IPS-18c (cell line): ENCODE measurements at regions not wholly inside any gene's neighbourhood (a gene's known extent, or its start where the extent isn't known, plus 50 kb on each side); places are given as distances from the start of the nearest gene placed in this dataset.

Experiments
- H3K4me3 ChIP-seq: 2 replicates; pipeline ENCODE4 v1.7.0; 2013; ENCODE audit warnings: low read depth, mild to moderate bottlenecking, low read length, moderate library complexity; ENCODE audit not compliant: insufficient read depth
- H3K9me3 ChIP-seq: one replicate; pipeline ENCODE4 v1.6.1; 2013; ENCODE audit warnings: mild to moderate bottlenecking, low read length, moderate library complexity; ENCODE audit not compliant: control insufficient read depth, insufficient read depth

DNA sequence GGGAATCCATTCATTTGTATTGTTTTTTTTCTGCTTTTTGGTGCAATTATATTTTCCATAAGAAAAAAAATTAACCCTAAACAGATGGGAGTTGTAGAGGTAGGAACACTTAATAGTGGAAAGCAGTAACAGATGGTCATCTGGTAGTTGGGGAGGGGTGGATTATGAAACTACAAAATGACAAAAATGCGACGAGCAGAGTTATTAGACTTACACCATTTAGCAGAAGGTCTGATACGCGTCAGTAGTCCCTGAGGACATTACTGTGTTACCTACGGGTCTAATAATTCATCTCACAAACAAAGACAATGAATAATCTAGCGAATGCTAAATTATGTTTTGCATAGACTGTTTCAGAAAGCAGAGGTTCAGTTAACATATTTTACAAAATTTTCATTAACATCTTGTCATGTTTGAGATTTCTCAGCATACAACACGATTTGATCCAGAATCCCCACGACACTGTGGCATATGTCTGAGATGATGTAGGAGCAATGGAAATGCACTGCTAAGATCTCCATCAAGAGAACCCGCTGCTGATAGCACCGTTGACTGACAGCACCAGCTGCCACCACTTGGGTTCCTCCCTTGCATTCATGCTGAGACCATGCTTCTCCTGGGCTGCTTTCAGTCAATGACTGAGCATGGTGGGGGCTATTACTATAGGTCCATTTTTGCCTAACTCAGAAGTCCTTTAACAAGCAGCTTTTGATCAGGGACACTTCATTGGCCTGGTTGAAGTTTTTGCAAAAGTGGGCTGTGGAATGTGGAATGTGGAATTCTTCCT lies 182.2 kb upstream of the CPHXL start:
- Histone ChIP-seq H3K9me3 (no peaks in the 10 kb centered on the region), H3K4me3 (no peak overlapping the region)

DNA sequence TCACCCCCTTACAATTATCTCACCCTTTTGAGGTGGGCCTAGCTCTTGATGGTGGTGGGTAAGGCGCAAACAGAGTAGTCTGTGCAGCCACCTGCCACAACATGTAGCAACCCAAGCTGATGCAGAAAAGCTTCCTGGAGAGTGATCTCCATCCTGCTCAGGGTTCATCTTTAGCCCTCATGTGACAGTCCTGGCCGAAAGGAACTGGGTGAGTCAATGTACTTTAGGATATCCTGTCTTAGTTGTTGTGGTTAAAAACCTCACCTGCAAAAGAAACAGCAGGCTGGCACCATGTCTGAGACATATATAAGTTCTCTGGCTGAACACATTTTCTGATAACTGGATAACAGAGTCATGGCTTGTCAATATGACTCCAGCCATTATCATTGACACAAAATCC lies 183.5 kb upstream of the CPHXL start:
- no peak overlapping the region for H3K4me3 ChIP-seq
- H3K9me3 ChIP-seq: no peaks in the 10 kb centered on the region

- Histone ChIP-seq H3K4me3 (no peak overlapping the region), H3K9me3 (no peaks in the 10 kb centered on the region)
Observed at GRCh38 chr16:75911896-75912295, 185.6 kb upstream of the CPHXL start.

DNA sequence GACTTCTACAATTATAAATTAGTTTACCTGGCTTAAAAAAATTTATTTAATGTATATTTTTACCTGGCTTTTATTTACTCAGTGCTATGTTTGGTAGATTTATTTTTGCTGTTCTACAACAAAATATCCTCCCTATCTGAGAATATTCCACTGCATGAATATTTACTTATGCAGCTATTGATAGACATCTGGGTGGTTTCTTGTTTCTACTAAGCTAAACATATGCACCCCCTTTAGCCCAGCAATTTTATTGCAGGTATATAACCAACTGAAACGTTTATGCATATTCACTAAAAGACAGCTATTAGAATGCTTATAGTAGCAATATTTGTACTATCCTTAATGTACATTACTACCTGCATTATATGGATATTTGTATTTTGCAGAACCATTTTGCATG lies 187.7 kb upstream of the CPHXL start:
- no peak overlapping the region for H3K4me3 ChIP-seq

GRCh38 chr16:75916451-75916850 lies 190.2 kb upstream of the CPHXL start:
- H3K9me3 ChIP-seq: no peaks in the 10 kb centered on the region
- H3K4me3 ChIP-seq: no peak overlapping the region

More for the DNA sequence above, 187.7 kb upstream of the CPHXL start:
- no peaks in the 10 kb centered on the region for H3K9me3 ChIP-seq

DNA sequence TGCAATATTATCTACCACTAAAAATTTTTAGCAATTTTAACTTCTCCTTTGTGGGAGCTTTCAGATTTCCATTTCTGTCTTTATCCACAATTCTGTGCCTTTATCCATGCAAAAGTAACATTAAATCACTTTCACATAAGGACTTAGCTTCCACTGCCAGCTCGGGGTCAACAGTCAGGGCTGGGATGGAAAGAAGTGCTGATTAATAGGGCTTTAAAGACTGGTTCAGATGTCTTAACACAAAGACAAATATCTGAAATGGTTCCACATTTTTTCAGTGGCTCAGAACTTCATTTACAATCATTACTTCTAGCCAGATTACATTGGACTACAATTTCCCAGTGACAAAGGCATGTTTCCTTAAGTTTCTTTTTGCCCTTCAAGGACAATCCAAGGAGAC lies 191.8 kb upstream of the CPHXL start:
- no peak overlapping the region for H3K4me3 ChIP-seq
- H3K9me3 ChIP-seq: no peaks in the 10 kb centered on the region

GRCh38 chr16:75919664-75920063 lies 193.4 kb upstream of the CPHXL start:
- Histone ChIP-seq H3K4me3 (no peak overlapping the region), H3K9me3 (no peaks in the 10 kb centered on the region)

- Histone ChIP-seq H3K9me3 (no peaks in the 10 kb centered on the region), H3K4me3 (no peak overlapping the region)
Observed at GRCh38 chr16:75921281-75921680, 195.0 kb upstream of the CPHXL start.

- Histone ChIP-seq H3K4me3 (no peak overlapping the region), H3K9me3 (no peaks in the 10 kb centered on the region)
Observed at GRCh38 chr16:75922250-75922649, 196.0 kb upstream of the CPHXL start.

GRCh38 chr16:75924397-75924796 lies 198.1 kb upstream of the CPHXL start:
- Histone ChIP-seq H3K9me3 (no peaks in the 10 kb centered on the region), H3K4me3 (no peak overlapping the region)

DNA sequence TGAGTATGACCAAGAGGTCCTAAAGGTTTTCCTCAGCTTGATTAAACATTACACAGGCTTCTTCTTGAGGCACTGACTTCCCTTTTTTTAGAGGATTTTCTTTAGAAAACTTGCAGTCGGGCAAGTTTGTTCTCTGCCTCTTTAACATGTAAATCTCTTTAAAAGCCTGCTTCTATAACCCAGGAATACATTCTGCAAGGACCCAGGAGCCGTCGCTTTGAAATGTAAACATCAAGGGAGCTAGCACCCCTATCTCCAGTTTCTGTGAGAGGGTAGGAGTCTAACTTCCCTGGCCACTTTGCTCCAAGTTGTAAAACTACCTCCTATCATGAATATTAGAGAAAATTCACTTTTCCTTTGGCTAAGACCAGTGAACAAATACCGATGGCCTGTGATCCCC lies 201.5 kb upstream of the CPHXL start:
- Histone ChIP-seq H3K9me3 (no peaks in the 10 kb centered on the region), H3K4me3 (no peak overlapping the region)

DNA sequence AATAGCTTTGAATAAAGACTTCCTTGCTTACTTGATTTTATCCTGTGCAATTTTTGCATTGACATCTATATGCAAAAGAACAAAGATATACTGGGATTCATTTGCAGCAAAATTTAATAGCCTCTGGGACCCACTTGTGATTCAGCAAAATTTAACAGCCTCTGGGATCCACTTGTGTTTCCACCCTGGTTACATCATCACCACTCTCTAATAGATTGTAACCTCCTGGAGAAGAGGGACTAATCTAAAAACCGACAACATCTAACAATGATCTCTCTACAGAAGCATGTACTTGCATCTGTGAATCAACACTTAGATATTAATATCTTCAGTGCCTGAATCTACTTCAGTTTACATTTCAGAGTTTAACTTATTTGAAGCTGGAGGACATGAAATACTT lies 202.0 kb upstream of the CPHXL start:
- H3K9me3 ChIP-seq: no peaks in the 10 kb centered on the region

GRCh38 chr16:75929046-75929445 lies 202.8 kb upstream of the CPHXL start:
- Histone ChIP-seq H3K4me3 (no peak overlapping the region), H3K9me3 (no peaks in the 10 kb centered on the region)

More for the DNA sequence above, 202.0 kb upstream of the CPHXL start:
- no peak overlapping the region for H3K4me3 ChIP-seq

DNA sequence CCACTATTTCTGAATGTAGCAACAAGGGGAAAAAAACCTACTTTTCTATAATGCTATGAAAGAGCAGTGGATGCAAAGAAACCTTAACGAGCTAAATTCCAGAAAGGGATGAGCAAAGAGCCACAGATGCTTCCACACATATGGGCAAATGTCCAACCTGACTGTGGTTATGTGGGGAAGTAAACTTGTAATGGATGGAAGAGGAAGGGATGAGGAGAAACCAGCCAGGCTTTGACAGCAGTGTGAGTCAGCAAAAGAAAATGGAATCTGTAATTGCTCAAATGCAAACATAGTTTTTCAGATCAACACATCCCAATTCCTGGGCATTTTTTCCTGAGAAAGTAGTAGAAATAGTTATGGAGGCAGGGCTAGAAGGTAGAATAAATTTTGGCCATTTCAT lies 204.8 kb upstream of the CPHXL start:
- Histone ChIP-seq H3K9me3 (no peaks in the 10 kb centered on the region), H3K4me3 (no peak overlapping the region)

GRCh38 chr16:75931970-75932369 lies 205.7 kb upstream of the CPHXL start:
- no peaks in the 10 kb centered on the region for H3K9me3 ChIP-seq
- no peak overlapping the region for H3K4me3 ChIP-seq

DNA sequence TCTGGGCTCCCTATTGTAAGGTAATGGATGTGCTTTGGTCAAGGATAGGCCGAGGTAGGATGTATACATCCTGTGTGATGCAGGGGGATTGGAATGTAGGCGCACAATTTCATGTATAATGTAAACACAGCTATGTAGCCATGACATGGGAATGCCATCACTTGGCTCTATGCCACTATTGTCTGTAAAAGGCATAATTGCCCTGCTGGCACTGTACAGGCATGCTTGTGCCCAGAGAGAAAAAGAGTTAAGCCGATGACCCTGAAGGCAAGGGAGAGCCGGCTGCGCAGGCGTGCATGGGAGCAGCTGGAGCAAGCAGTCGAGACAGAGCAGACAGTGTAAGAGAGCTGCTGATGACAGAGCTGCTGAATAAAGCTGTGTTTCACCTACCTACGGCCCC lies 212.5 kb upstream of the CPHXL start:
- Histone ChIP-seq H3K4me3 (no peak overlapping the region), H3K9me3 (no peaks in the 10 kb centered on the region)

DNA sequence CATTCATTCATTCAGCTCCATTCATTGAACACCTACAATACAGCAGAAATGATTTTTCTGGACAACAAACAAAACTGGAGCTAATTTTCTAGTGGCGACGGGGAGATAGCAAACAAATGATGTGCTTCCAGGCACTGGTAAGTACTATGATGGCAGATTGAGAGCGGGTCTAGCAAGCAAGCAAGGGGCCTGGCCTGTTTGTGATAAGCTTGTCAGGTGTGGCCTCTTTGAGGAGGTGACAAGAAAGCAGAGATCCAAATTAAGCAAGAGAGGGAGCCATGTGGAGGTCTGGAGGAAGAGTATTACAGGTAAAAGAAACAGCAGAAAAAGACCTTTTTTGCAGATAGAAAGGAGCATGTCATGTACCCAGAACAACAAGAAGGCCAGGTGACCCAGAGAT lies 216.1 kb upstream of the CPHXL start:
- H3K9me3 ChIP-seq: no peaks in the 10 kb centered on the region
- no peak overlapping the region for H3K4me3 ChIP-seq

- Histone ChIP-seq H3K4me3 (no peak overlapping the region), H3K9me3 (no peaks in the 10 kb centered on the region)
Observed at GRCh38 chr16:75942936-75943335, 216.6 kb upstream of the CPHXL start.
